Upper lobe of left lung (tissue), 6 donors: ENCODE measurements at regions not wholly inside any gene's neighbourhood (a gene's known extent, or its start where the extent isn't known, plus 50 kb on each side); places are given as distances from the start of the nearest gene placed in this dataset.

Source experiments
- ATAC-seq, 2 donors: fragments of 200-7000 bp; cut with Tn5 transposase; one replicate each; pipeline ENCODE4 v1.9.1; 2022; ENCODE audit warnings: mild to moderate bottlenecking in 2 of 2, moderate library complexity in 2 of 2; ENCODE audit not compliant: low FRiP score in 2 of 2
- DNase-seq, 2 donors: peaks; one replicate each; pipeline ENCODE4 v3.0.0-alpha.2; 2019 to 2020
- H3K27ac ChIP-seq, 4 donors: fragments of 200-600 bp; sonication (generic); one replicate each; pipeline ENCODE4 v1.5.1; 2016 to 2019
- H3K27me3 ChIP-seq, 4 donors: fragments of 200-600 bp; sonication (generic); one replicate each; pipeline ENCODE4 v1.5.1; 2017 to 2019
- H3K36me3 ChIP-seq, 4 donors: fragments of 200-600 bp; sonication (generic); one replicate each; pipeline ENCODE4 v1.5.1; 2016 to 2019
- H3K4me1 ChIP-seq, 4 donors: fragments of 200-600 bp; sonication (generic); one replicate each; pipeline ENCODE4 v1.5.1; 2018 to 2019
- H3K4me3 ChIP-seq, 4 donors: fragments of 200-600 bp; sonication (generic); one replicate each; pipeline ENCODE4 v1.5.1; 2017 to 2019; ENCODE audit warnings: mild to moderate bottlenecking in 2 of 4, moderate library complexity in 1 of 4
- H3K9me3 ChIP-seq, 4 donors: fragments of 200-600 bp; sonication (generic); one replicate each; pipeline ENCODE4 v1.5.1; 2018 to 2019
- CTCF ChIP-seq, 6 experiments: fragments of 450-650 bp in 4 of 6; fragments of 200-600 bp in 2 of 6; sonication (generic) in 2 of 6; IDR thresholded peaks; one replicate each; pipeline ENCODE4 v1.5.1; 2016 to 2019; ENCODE audit warnings: antibody characterized with exemption in 6 of 6
- EP300 ChIP-seq, 4 donors: sonication (generic); formaldehyde crosslinking; IDR thresholded peaks; one replicate each; pipeline ENCODE4 v1.5.1; 2017; ENCODE audit warnings: antibody characterized with exemption in 4 of 4, control low read depth in 2 of 4
- POLR2A ChIP-seq, 4 donors: fragments of 450-650 bp; IDR thresholded peaks; one replicate each; pipeline ENCODE4 v1.5.1; 2016 to 2017; ENCODE audit warnings: antibody characterized with exemption in 4 of 4, mild to moderate bottlenecking in 2 of 4
- POLR2AphosphoS5 ChIP-seq, 2 donors: sonication (generic); formaldehyde crosslinking; IDR thresholded peaks; one replicate each; pipeline ENCODE4 v1.5.1; 2017; ENCODE audit warnings: antibody characterized with exemption in 2 of 2
- WGBS, 2 donors: methylation state at CpG; one replicate each; pipeline ENCODE4 v1.1.5; 2017 to 2018; 5-methylcytosine and 5-hydroxymethylcytosine counted together
- donor health status: DM: no; HTN: no; CAD: no; lungs with moderate emphysema.
- donor health status: DM: no; HTN: yes; CAD: no; lungs with severe emphysema.

DNA sequence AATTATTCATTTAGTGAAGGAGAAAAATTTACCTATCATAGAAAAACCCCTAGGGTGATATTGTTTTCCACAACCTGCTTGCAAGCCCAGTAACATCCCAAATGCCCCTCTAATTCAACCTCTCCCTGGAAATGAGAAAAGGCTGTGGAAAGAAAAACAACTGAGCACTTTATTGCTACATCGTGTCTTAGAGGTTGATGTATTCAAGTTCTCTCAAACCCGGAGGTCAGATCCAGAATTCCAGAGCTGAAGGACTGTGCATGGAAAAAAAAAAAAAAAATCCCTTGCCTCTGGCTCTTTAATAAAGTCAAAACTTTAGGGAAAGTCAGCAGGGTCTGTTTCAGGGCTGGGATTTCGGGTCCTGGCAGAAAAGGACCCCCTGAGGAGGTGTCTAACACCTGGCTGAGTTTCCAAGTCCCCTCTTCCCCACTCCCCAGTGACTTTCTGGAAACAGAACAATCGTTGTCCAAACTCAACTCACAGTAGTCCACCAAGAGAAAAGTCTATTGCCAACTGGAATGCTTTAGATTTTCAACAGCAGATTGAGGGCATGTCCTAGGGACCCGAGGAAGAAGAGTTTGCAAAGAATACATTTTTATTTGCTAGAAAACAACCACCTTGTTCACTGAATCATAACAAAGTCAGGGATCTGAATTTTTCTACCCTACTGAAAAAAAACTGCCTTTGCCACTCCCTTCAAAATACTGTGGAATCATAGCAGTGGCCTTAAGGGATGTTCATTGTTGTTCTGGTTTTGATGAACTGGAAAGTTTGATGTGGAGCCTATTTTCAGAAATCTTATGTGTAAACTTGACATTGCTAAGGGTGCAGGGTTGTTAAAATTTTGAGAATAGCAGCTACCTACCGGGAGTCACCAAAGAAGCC, 207.5 kb upstream of the ADAMTS9 start:
- 66 to 74% methylated on average over 6 of the region's 6 CpGs for WGBS, 2 donors

DNA sequence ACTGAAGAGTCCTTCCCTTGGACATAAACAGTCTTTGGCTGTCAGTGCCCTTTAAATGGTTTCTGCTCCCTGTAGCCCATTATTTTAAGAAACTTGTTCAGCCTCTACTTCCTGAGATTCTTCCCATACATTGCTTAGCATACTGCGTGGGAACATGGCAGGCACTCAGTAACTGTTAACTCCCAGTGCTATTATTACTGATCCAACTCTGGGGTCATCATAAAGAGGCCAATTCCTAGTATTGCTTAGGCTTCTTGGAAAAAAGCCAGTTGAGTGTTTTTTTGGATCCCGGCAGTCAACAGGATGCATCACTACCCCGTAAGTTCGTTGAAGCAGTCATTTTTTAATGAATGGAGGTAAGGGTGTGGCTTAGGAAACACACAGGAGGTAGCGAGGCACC, 206.2 kb upstream of the ADAMTS9 start:
- H3K27me3 ChIP-seq, result no peaks in the 10 kb centered on the region
- no peak overlapping the region for H3K27ac ChIP-seq
- no peak overlapping the region for H3K4me3 ChIP-seq
- DNase-seq, result no peak
- H3K9me3 ChIP-seq, result no peaks in the 10 kb centered on the region
- H3K4me1 ChIP-seq, result peaks cover 0 to 7% (median 3%) of the 10 kb centered on the region in 4 donors
- H3K36me3 ChIP-seq, result no peaks in the 10 kb centered on the region
- 79 to 88% methylated on average over 5 of the region's 5 CpGs for WGBS, 2 donors
- ATAC-seq, result no peak
- TF ChIP-seq POLR2AphosphoS5 (IDR thresholded peaks at IDR 0.05) (no peak), CTCF (IDR thresholded peaks at IDR 0.05) (no peak)

More for the DNA sequence above, 207.5 kb upstream of the ADAMTS9 start:
- H3K36me3 ChIP-seq, result no peaks in the 10 kb centered on the region
- H3K27me3 ChIP-seq, result no peaks in the 10 kb centered on the region
- ATAC-seq (no peak), DNase-seq (no peak)
- no peaks in the 10 kb centered on the region for H3K9me3 ChIP-seq
- H3K4me3 ChIP-seq, result no peak overlapping the region
- no peaks in the 10 kb centered on the region for H3K4me1 ChIP-seq
- no peak overlapping the region for H3K27ac ChIP-seq
- TF ChIP-seq POLR2AphosphoS5 (IDR thresholded peaks at IDR 0.05) (no peak), CTCF (IDR thresholded peaks at IDR 0.05) (no peak), POLR2A (IDR thresholded peaks at IDR 0.05) (no peak), EP300 (IDR thresholded peaks at IDR 0.05) (no peak)

DNA sequence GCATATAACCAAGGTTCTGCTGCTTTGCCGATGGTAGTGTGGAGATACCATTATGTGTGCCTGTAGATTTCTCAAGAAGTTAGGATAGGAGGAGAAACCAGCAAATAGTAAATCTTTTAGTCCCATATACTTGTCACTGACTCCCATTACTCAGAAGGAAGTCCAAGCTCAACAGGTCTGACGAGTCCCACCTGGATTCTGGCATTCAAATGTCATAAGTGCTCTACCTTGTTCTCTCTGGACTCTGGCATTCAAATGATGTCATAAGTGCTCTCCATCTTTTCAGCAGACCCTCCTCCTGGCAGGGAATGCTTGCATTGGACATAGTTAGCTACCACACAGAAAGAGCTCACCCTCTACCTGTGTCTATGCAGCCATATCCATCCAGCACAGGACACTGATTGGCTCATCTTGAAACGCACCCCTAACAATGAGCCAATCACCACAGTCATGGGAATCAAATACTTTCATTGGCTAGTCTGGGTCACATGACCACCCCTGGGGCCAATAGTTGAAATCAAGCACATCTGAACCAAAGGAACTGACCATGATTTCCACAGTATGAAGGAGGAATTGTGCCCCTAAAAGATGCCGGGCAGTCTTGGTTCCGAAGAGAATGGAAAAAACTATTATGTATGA, 205.0 kb upstream of the ADAMTS9 start:
- no peaks in the 10 kb centered on the region for H3K27me3 ChIP-seq
- no peaks in the 10 kb centered on the region for H3K9me3 ChIP-seq
- H3K36me3 ChIP-seq, result no peaks in the 10 kb centered on the region
- peaks cover 0 to 13% (median 3%) of the 10 kb centered on the region in 4 donors for H3K4me1 ChIP-seq
- DNase-seq, result no peak
- H3K4me3 ChIP-seq, result no peak overlapping the region
- H3K27ac ChIP-seq, result no peak overlapping the region
- TF ChIP-seq POLR2A (IDR thresholded peaks at IDR 0.05) (no peak), EP300 (IDR thresholded peaks at IDR 0.05) (no peak), POLR2AphosphoS5 (IDR thresholded peaks at IDR 0.05) (no peak)
- 84 to 97% methylated on average over 5 of the region's 5 CpGs for WGBS, 2 donors
- ATAC-seq, result no peak

DNA sequence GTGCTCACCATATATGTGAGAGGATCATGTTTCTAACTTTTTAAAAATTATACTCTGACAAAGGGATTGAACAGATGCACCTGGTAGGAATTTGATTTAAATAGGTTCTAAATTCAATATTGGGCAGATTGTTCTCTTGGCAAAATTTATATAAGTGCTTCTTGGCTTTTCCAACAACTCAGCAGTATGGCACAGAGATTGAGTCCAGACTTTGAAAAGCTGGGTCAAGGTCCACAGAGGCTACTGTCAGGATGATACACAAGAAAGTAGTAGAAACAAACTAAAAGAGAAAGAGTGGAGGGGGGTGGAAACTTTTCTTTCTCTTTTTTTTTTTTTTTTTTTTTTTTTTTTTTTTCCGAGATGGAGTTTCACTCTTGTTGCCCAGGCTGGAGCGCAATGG, 203.2 kb upstream of the ADAMTS9 start:
- no peak for ATAC-seq
- TF ChIP-seq POLR2AphosphoS5 (IDR thresholded peaks at IDR 0.05) (no peak), EP300 (IDR thresholded peaks at IDR 0.05) (no peak), CTCF (IDR thresholded peaks at IDR 0.05) (no peak), POLR2A (IDR thresholded peaks at IDR 0.05) (no peak)
- 100% methylated on average over 1 to 2 of the region's 2 CpGs for WGBS, 2 donors

GRCh38 chr3:64890466-64890865, 202.7 kb upstream of the ADAMTS9 start:
- WGBS, 2 donors, result 71 to 83% methylated on average over 2 of the region's 2 CpGs
- Histone ChIP-seq H3K4me1 (peaks cover 0 to 13% (median 3%) of the 10 kb centered on the region in 4 donors), H3K27ac (peak overlapping the region in 1 of 4 donors; percentile 37), H3K27me3 (no peaks in the 10 kb centered on the region), H3K4me3 (no peak overlapping the region), H3K9me3 (no peaks in the 10 kb centered on the region), H3K36me3 (no peaks in the 10 kb centered on the region)
- DNase-seq, result no peak
- no peak for ATAC-seq
- TF ChIP-seq POLR2AphosphoS5 (IDR thresholded peaks at IDR 0.05), result no peak
- no peak for TF ChIP-seq POLR2A (IDR thresholded peaks at IDR 0.05)
- TF ChIP-seq EP300 (IDR thresholded peaks at IDR 0.05), result no peak
- no peak for TF ChIP-seq CTCF (IDR thresholded peaks at IDR 0.05)

More for the DNA sequence above, 203.2 kb upstream of the ADAMTS9 start:
- Histone ChIP-seq H3K27ac (no peak overlapping the region), H3K4me3 (no peak overlapping the region), H3K4me1 (peaks cover 0 to 13% (median 3%) of the 10 kb centered on the region in 4 donors), H3K9me3 (no peaks in the 10 kb centered on the region), H3K36me3 (no peaks in the 10 kb centered on the region), H3K27me3 (no peaks in the 10 kb centered on the region)
- DNase-seq, result no peak
